ENCODE measurements at regions not wholly inside any gene's neighbourhood (a gene's known extent, or its start where the extent isn't known, plus 50 kb on each side); places are given as distances from the start of the nearest gene placed in this dataset.

DNA sequence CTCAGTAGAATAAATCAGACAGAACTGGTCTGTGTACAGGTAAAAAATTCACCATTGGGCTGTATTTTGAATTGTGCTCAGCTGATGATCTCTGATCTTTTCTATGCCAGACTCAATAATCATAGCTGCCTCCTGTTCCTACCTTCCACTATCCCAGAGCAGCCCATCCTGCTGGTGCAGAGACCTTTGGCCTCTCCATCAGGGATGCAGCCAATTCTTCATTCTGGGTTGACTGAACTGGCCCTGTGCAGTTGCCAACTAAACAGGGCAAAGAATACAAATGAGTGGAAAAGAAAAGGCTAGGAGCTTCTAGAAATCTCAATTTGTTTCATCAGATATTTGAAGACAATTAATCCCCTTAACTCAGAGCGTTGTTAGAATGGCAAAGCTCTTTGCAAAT is 1781.3 kb upstream of the CELF4 start:
- Mint-ChIP-seq H3K36me3 (ENCODE audit: insufficient read depth, unreplicated experiment) (no peaks in the 10 kb centered on the region), H3K27ac (ENCODE audit: low read depth, unreplicated experiment) (no peak overlapping the region), H3K4me1 (ENCODE audit: insufficient read depth, unreplicated experiment) (no peaks in the 10 kb centered on the region), H3K9me3 (ENCODE audit: unreplicated experiment) (no peaks in the 10 kb centered on the region), H3K27me3 (ENCODE audit: insufficient read depth, unreplicated experiment) (no peaks in the 10 kb centered on the region), H3K4me3 (ENCODE audit: unreplicated experiment) (no peak overlapping the region)
- ChIA-PET CTCF (no interaction called here), POLR2A (no interaction called here)
- no TSS peak for BruUV-seq (replicated peaks)
- TF ChIP-seq, protein P1, sequence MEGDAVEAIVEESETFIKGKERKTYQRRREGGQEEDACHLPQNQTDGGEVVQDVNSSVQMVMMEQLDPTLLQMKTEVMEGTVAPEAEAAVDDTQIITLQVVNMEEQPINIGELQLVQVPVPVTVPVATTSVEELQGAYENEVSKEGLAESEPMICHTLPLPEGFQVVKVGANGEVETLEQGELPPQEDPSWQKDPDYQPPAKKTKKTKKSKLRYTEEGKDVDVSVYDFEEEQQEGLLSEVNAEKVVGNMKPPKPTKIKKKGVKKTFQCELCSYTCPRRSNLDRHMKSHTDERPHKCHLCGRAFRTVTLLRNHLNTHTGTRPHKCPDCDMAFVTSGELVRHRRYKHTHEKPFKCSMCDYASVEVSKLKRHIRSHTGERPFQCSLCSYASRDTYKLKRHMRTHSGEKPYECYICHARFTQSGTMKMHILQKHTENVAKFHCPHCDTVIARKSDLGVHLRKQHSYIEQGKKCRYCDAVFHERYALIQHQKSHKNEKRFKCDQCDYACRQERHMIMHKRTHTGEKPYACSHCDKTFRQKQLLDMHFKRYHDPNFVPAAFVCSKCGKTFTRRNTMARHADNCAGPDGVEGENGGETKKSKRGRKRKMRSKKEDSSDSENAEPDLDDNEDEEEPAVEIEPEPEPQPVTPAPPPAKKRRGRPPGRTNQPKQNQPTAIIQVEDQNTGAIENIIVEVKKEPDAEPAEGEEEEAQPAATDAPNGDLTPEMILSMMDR (IDR thresholded peaks at IDR 0.05; ENCODE audit: unreplicated experiment) = no peak
- DNase-seq (ENCODE audit: unreplicated experiment) = no peak
- intact Hi-C loops (cut with micrococcal nuclease) = no loop called here

GRCh38 chr18:39345321-39345720 is 1779.7 kb upstream of the CELF4 start:
- BruUV-seq (replicated peaks) = no TSS peak
- intact Hi-C loops (cut with micrococcal nuclease) = no loop called here
- POLR2A ChIA-PET = no interaction called here

DNA sequence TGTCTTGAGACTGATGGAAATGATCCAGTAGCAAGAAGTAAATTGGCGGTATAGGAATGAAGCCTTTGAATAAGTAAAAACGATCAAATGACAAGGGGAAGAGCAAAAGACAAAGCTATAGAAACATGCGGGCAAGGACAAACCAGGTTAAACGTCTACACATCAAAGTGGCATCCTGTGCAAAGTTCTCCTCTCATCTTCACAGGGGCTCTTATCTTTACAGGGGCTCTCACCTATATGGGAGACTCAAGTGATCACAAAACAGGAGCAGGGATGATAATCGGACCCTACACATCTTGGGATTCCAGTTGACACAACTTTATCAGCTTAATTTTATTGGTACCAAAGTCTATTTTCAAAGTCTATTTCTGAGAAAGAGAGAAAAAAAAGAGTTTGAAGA is 1778.9 kb upstream of the CELF4 start:
- BruUV-seq (replicated peaks) = no TSS peak
- DNase-seq (ENCODE audit: unreplicated experiment) = no peak
- H3K4me3 Mint-ChIP-seq (ENCODE audit: unreplicated experiment) = no peak overlapping the region
- no peaks in the 10 kb centered on the region for H3K4me1 Mint-ChIP-seq (ENCODE audit: insufficient read depth, unreplicated experiment)
- POLR2A ChIA-PET = no interaction called here
- intact Hi-C loops (cut with micrococcal nuclease) = no loop called here
- no peaks in the 10 kb centered on the region for H3K36me3 Mint-ChIP-seq (ENCODE audit: insufficient read depth, unreplicated experiment)
- no peaks in the 10 kb centered on the region for H3K9me3 Mint-ChIP-seq (ENCODE audit: unreplicated experiment)
- H3K27ac Mint-ChIP-seq (ENCODE audit: low read depth, unreplicated experiment) = no peak overlapping the region
- CTCF ChIA-PET = interaction anchor here (0.7 kb wide), 1 partner anchor 28 kb away, joined by 3 read pairs; no protein-coding TSS in a partner anchor
- no peaks in the 10 kb centered on the region for H3K27me3 Mint-ChIP-seq (ENCODE audit: insufficient read depth, unreplicated experiment)
- TF ChIP-seq, protein P1 (IDR thresholded peaks at IDR 0.05; ENCODE audit: unreplicated experiment) = no peak

More at GRCh38 chr18:39345321-39345720, 1779.7 kb upstream of the CELF4 start:
- Mint-ChIP-seq H3K36me3 (ENCODE audit: insufficient read depth, unreplicated experiment) (no peaks in the 10 kb centered on the region), H3K27ac (ENCODE audit: low read depth, unreplicated experiment) (no peak overlapping the region), H3K4me3 (ENCODE audit: unreplicated experiment) (no peak overlapping the region), H3K9me3 (ENCODE audit: unreplicated experiment) (no peaks in the 10 kb centered on the region), H3K4me1 (ENCODE audit: insufficient read depth, unreplicated experiment) (no peaks in the 10 kb centered on the region), H3K27me3 (ENCODE audit: insufficient read depth, unreplicated experiment) (no peaks in the 10 kb centered on the region)
- DNase-seq (ENCODE audit: unreplicated experiment) = no peak
- TF ChIP-seq, protein P1 (IDR thresholded peaks at IDR 0.05; ENCODE audit: unreplicated experiment) = no peak
- CTCF ChIA-PET = no interaction called here

DNA sequence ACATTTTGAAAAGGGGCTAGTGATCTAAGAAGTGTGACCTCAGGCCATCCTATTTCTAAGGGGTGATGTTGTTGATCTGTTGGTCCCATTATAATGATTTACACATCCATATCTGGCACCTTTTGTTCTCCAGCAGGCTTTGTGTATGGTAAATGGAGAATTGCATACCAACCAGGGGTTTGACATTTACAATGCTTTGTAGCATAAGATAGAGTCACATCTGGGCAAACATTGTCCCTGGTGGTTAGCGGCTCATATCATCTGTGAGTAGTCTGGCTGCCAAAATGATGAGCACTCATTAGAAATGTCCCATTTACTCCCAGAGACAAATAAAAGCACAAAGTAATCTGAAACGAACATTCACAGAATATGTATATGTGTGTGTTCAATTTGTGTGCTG is 1775.5 kb upstream of the CELF4 start:
- no peak for DNase-seq (ENCODE audit: unreplicated experiment)
- intact Hi-C loops (cut with micrococcal nuclease) = no loop called here
- no TSS peak for BruUV-seq (replicated peaks)
- H3K9me3 Mint-ChIP-seq (ENCODE audit: unreplicated experiment) = no peaks in the 10 kb centered on the region
- ChIA-PET POLR2A (no interaction called here), CTCF (no interaction called here)
- no peak overlapping the region for H3K27ac Mint-ChIP-seq (ENCODE audit: low read depth, unreplicated experiment)
- H3K27me3 Mint-ChIP-seq (ENCODE audit: insufficient read depth, unreplicated experiment) = no peaks in the 10 kb centered on the region
- TF ChIP-seq, protein P1 (IDR thresholded peaks at IDR 0.05; ENCODE audit: unreplicated experiment) = no peak
- no peaks in the 10 kb centered on the region for H3K36me3 Mint-ChIP-seq (ENCODE audit: insufficient read depth, unreplicated experiment)
- H3K4me3 Mint-ChIP-seq (ENCODE audit: unreplicated experiment) = no peak overlapping the region
- no peaks in the 10 kb centered on the region for H3K4me1 Mint-ChIP-seq (ENCODE audit: insufficient read depth, unreplicated experiment)

Measured in MCF 10A (cell line).